H1 (cell line): ENCODE measurements at regions not wholly inside any gene's neighbourhood (a gene's known extent, or its start where the extent isn't known, plus 50 kb on each side); places are given as distances from the start of the nearest gene placed in this dataset.

Experiments
- CTCF ChIA-PET: fragments of 300-600 bp; sonication (Branson Sonifier 250); formaldehyde crosslinking; loops from one replicate; lab custom pipeline; 2021; ENCODE audit not compliant: partially characterized antibody; lab: Charles Lee
- POLR2A ChIA-PET: fragments of 300-600 bp; sonication (Branson Sonifier 250); formaldehyde crosslinking; loops from one replicate; lab custom pipeline; 2021; ENCODE audit warnings: inconsistent platforms; ENCODE audit not compliant: partially characterized antibody; lab: Charles Lee
- DNase-seq, 2 experiments: peaks; one replicate each; pipeline versions ENCODE4 v3.0.0 to v3.0.0-alpha.2; 2010 to 2022; ENCODE audit warnings: low spot score in 2 of 2, low read depth in 1 of 2, mixed read lengths in 1 of 2
- FAIRE-seq: peaks from 2 replicates; lab custom pipeline; 2011; peaks lifted over from hg19 to GRCh38; lab: Jason Lieb, UNC
- H2AFZ ChIP-seq: 2 replicates; pipeline ENCODE4 v1.8.1; 2012; ENCODE audit warnings: low read length, inconsistent platforms
- H2AK5ac ChIP-seq: 2 replicates; pipeline ENCODE4 v1.6.1; 2013; ENCODE audit warnings: low read depth, low read length
- H2BK120ac ChIP-seq: replicated peaks from 2 replicates; pipeline ENCODE3; 2013; ENCODE audit warnings: low read depth, low read length, inconsistent platforms
- H2BK12ac ChIP-seq: 2 replicates; pipeline ENCODE4 v1.6.1; 2013; ENCODE audit warnings: low read depth, low read length
- H2BK15ac ChIP-seq: 2 replicates; pipeline ENCODE4 v1.6.1; 2013; ENCODE audit warnings: low read length
- H2BK20ac ChIP-seq: 2 replicates; pipeline ENCODE4 v1.6.1; 2013; ENCODE audit warnings: low read length
- H2BK5ac ChIP-seq: 2 replicates; pipeline ENCODE4 v1.6.1; 2013; ENCODE audit warnings: low read depth, low read length
- H3K14ac ChIP-seq: 2 replicates; pipeline ENCODE4 v1.6.1; 2013; ENCODE audit warnings: inconsistent platforms; ENCODE audit not compliant: insufficient read length
- H3K18ac ChIP-seq: 2 replicates; pipeline ENCODE4 v1.6.1; 2013; ENCODE audit warnings: low read length; ENCODE audit errors: extremely low read depth
- H3K23ac ChIP-seq: 2 replicates; pipeline ENCODE4 v1.6.1; 2013; ENCODE audit warnings: inconsistent platforms; ENCODE audit not compliant: insufficient read length
- H3K23me2 ChIP-seq: 2 replicates; pipeline ENCODE4 v1.6.1; 2013; ENCODE audit warnings: low read depth, low read length
- H3K27ac ChIP-seq: 2 replicates; pipeline ENCODE4 v1.6.1; 2011; ENCODE audit warnings: low read depth, low read length, inconsistent platforms
- H3K27me3 ChIP-seq, 4 experiments: replicated peaks in 1 of 4; 1 replicate in 1 of 4; 2 replicates in 3 of 4; pipeline versions ENCODE4 v1.6.1 to v1.8.1; 2011 to 2013; ENCODE audit warnings: low read length in 3 of 4, mild to moderate bottlenecking in 3 of 4, inconsistent platforms in 2 of 4, mixed read lengths in 2 of 4, moderate library complexity in 1 of 4; ENCODE audit not compliant: control insufficient read depth in 3 of 4, insufficient read depth in 3 of 4; ENCODE audit errors: extremely low read depth in 1 of 4
- H3K36me3 ChIP-seq, 4 experiments: 2 replicates each; pipeline versions ENCODE4 v1.6.1 to v1.8.1; 2011 to 2013; ENCODE audit warnings: mild to moderate bottlenecking in 4 of 4, low read length in 3 of 4, moderate library complexity in 2 of 4, control low read depth in 1 of 4, inconsistent platforms in 1 of 4; ENCODE audit not compliant: insufficient read depth in 4 of 4, control insufficient read depth in 2 of 4
- H3K4ac ChIP-seq: replicated peaks from 2 replicates; pipeline ENCODE3; 2013; ENCODE audit warnings: low read length, low read depth, mixed read lengths, inconsistent platforms; ENCODE audit not compliant: insufficient read length
- H3K4me1 ChIP-seq, 4 experiments: replicated peaks in 1 of 4; 1 replicate in 1 of 4; 2 replicates in 3 of 4; pipeline versions ENCODE4 v1.6.1 to v1.8.1; 2011 to 2013; ENCODE audit warnings: low read length in 3 of 4, inconsistent platforms in 2 of 4, mixed read lengths in 1 of 4; ENCODE audit not compliant: insufficient read depth in 4 of 4, control insufficient read depth in 3 of 4
- H3K4me2 ChIP-seq, 2 experiments: 2 replicates each; pipeline versions ENCODE4 v1.6.1 to v1.8.1; 2011 to 2013; ENCODE audit warnings: low read depth in 2 of 2, low read length in 2 of 2, control low read depth in 1 of 2, inconsistent platforms in 1 of 2, mild to moderate bottlenecking in 1 of 2; ENCODE audit not compliant: insufficient read depth in 1 of 2
- H3K4me3 ChIP-seq, 4 experiments: fragments of 200-600, 300-600 bp in 1 of 4; sonication (generic), shearing (Covaris generic), sonication (Bioruptor Twin) in 1 of 4; 2 replicates each; pipeline versions ENCODE4 v1.5.1 to v1.8.1; 2011 to 2016; ENCODE audit warnings: low read length in 4 of 4, low read depth in 3 of 4, control low read depth in 2 of 4, inconsistent platforms in 2 of 4, mild to moderate bottlenecking in 2 of 4, mixed read lengths in 1 of 4, moderate library complexity in 1 of 4; ENCODE audit not compliant: insufficient read depth in 2 of 4; ENCODE audit errors: extremely low read depth in 1 of 4
- H3K56ac ChIP-seq: replicated peaks from 2 replicates; pipeline ENCODE3; 2013; ENCODE audit warnings: low read depth, mild to moderate bottlenecking, mixed read lengths, low read length, inconsistent platforms; ENCODE audit not compliant: insufficient read length
- H3K79me1 ChIP-seq: 2 replicates; pipeline ENCODE4 v1.6.1; 2013; ENCODE audit warnings: low read depth, low read length, control low read depth
- H3K79me2 ChIP-seq, 2 experiments: 2 replicates each; pipeline versions ENCODE4 v1.6.1 to v1.8.1; 2012 to 2013; ENCODE audit warnings: low read length in 2 of 2, mild to moderate bottlenecking in 2 of 2, inconsistent platforms in 1 of 2; ENCODE audit not compliant: insufficient read depth in 2 of 2, control insufficient read depth in 1 of 2
- H3K9ac ChIP-seq, 4 experiments: replicated peaks in 1 of 4; 1 replicate in 1 of 4; 2 replicates in 3 of 4; pipeline versions ENCODE4 v1.6.1 to v1.8.1; 2011 to 2013; ENCODE audit warnings: low read depth in 3 of 4, low read length in 3 of 4, control low read depth in 2 of 4, mild to moderate bottlenecking in 2 of 4, moderate library complexity in 2 of 4, inconsistent platforms in 1 of 4; ENCODE audit errors: extremely low read depth in 1 of 4
- H3K9me3 ChIP-seq, 2 experiments: 2 replicates each; pipeline versions ENCODE4 v1.6.1 to v1.8.1; 2012 to 2013; ENCODE audit warnings: mild to moderate bottlenecking in 2 of 2, moderate library complexity in 2 of 2, control low read depth in 1 of 2, inconsistent platforms in 1 of 2, low read depth in 1 of 2, low read length in 1 of 2, mixed read lengths in 1 of 2; ENCODE audit not compliant: insufficient read depth in 2 of 2
- H4K20me1 ChIP-seq, 2 experiments: replicated peaks in 1 of 2; 2 replicates each; pipeline versions ENCODE3 to v1.8.1; 2011 to 2013; ENCODE audit warnings: inconsistent platforms in 2 of 2, low read length in 2 of 2, mild to moderate bottlenecking in 1 of 2; ENCODE audit not compliant: insufficient read depth in 2 of 2, control insufficient read depth in 1 of 2
- H4K5ac ChIP-seq: 2 replicates; pipeline ENCODE4 v1.6.1; 2013; ENCODE audit warnings: low read length, low read depth, mixed read lengths, inconsistent platforms; ENCODE audit not compliant: insufficient read length
- H4K8ac ChIP-seq: 2 replicates; pipeline ENCODE4 v1.8.0; 2013; ENCODE audit warnings: mild to moderate bottlenecking, moderate library complexity, low read length, inconsistent platforms; ENCODE audit not compliant: insufficient read depth; ENCODE audit errors: extremely low read depth
- H4K91ac ChIP-seq: replicated peaks from 2 replicates; pipeline ENCODE3; 2013; ENCODE audit warnings: low read length, mixed read lengths, inconsistent platforms; ENCODE audit not compliant: insufficient read length
- CHD2 ChIP-seq: IDR thresholded peaks from 2 replicates; pipeline ENCODE4 v1.6.1; 2012; ENCODE audit warnings: low read length, improper control_type of control experiment
- JUND ChIP-seq: IDR thresholded peaks from 2 replicates; pipeline ENCODE4 v1.6.1; 2011; ENCODE audit warnings: mild to moderate bottlenecking, improper control_type of control experiment, low read length
- POLR2AphosphoS5 ChIP-seq: IDR thresholded peaks from 2 replicates; pipeline ENCODE4 v1.6.1; 2011; ENCODE audit warnings: low read depth, low read length
- SP2 ChIP-seq: IDR thresholded peaks from 2 replicates; pipeline ENCODE4 v1.6.1; 2012; ENCODE audit warnings: mild to moderate bottlenecking, low read length, inconsistent platforms
- TAF1 ChIP-seq: IDR thresholded peaks from 2 replicates; pipeline ENCODE4 v1.6.1; 2011; ENCODE audit warnings: mild to moderate bottlenecking, low read depth, low read length
- WGBS, 2 experiments: shearing (Covaris generic) in 1 of 2; methylation state at CpG; one replicate each; pipeline versions ENCODE4 v1.1.6 to v1.1.7; 2013 to 2015; ENCODE audit warnings: low lambda C conversion rate in 2 of 2, mixed read lengths in 2 of 2, inconsistent platforms in 1 of 2, low coverage in 1 of 2, missing lambda C conversion rate in 1 of 2; ENCODE audit not compliant: insufficient replicate concordance in 2 of 2, insufficient coverage in 1 of 2, insufficient read length in 1 of 2; ENCODE audit errors: extremely low coverage in 1 of 2, missing lambda C conversion rate in 1 of 2; 5-methylcytosine and 5-hydroxymethylcytosine counted together
- TF ChIP-seq, protein P1 (sequence below): IDR thresholded peaks from 2 replicates; pipeline ENCODE4 v1.6.1; 2012; ENCODE audit warnings: inconsistent platforms

DNA sequence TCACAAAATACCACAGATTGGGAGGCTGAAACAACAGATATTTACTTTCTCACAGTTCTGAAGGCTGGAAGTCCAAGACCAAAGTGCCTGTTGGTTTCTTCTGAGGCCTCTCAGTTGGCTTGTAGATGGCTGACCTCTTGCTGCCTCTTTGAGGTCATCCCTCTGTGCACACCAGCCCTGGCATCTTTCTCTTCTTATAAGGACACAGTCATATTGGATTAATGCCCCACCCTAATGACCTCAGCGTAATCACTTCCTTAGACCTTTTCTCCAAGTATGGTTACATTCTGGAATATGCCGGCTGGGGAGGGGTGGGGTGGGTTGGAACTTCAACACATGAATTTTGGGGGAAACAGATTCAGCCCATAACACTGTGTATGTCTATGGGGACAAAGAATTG, 116.2 kb upstream of the LNX1 start:
- no peak overlapping the region for H2BK15ac ChIP-seq
- H4K20me1 ChIP-seq, result no peaks in the 10 kb centered on the region
- no peak overlapping the region for H2BK12ac ChIP-seq
- H3K9me3 ChIP-seq, result no peaks in the 10 kb centered on the region
- no peak overlapping the region for H4K91ac ChIP-seq
- H3K23ac ChIP-seq, result no peak overlapping the region
- H3K79me1 ChIP-seq, result no peaks in the 10 kb centered on the region
- H3K4me3 ChIP-seq, result no peak overlapping the region
- no peaks in the 10 kb centered on the region for H3K79me2 ChIP-seq
- DNase-seq (no peak), FAIRE-seq (no peak)
- H3K23me2 ChIP-seq, result no peaks in the 10 kb centered on the region
- no peak overlapping the region for H3K9ac ChIP-seq
- H2BK120ac ChIP-seq, result no peak overlapping the region
- no peak overlapping the region for H3K4me2 ChIP-seq
- no peak overlapping the region for H3K4ac ChIP-seq
- H4K8ac ChIP-seq, result no peak overlapping the region
- H2AFZ ChIP-seq, result no peak overlapping the region
- no peaks in the 10 kb centered on the region for H3K27me3 ChIP-seq
- H2BK20ac ChIP-seq, result no peak overlapping the region
- no peak overlapping the region for H3K27ac ChIP-seq
- H2AK5ac ChIP-seq, result no peak overlapping the region
- no peak overlapping the region for H3K18ac ChIP-seq
- no peak overlapping the region for H2BK5ac ChIP-seq
- CTCF ChIA-PET, result interaction anchor here (0.6 to 3.0 kb wide), 13 partner anchors 11 to 693 kb away, joined by 3 to 17 read pairs (median 5); no protein-coding TSS in a partner anchor
- no peak overlapping the region for H3K56ac ChIP-seq
- POLR2A ChIA-PET, result no interaction called here
- 97% methylated on average over 2 of the region's 2 CpGs; no CpG with 5 or more reads in 1 of the 2 experiments for WGBS, 2 experiments
- H3K14ac ChIP-seq, result no peak overlapping the region
- H3K4me1 ChIP-seq, result peaks cover 0 to 8% (median 3%) of the 10 kb centered on the region in 4 experiments; a peak in 5 of 7 replicates
- no peaks in the 10 kb centered on the region for H3K36me3 ChIP-seq
- H4K5ac ChIP-seq, result no peak overlapping the region
- TF ChIP-seq SP2 (no peak), JUND (no peak), CHD2 (no peak), TAF1 (no peak), POLR2AphosphoS5 (no peak)
- TF ChIP-seq, protein P1, sequence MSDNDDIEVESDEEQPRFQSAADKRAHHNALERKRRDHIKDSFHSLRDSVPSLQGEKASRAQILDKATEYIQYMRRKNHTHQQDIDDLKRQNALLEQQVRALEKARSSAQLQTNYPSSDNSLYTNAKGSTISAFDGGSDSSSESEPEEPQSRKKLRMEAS, result no peak
